ENCODE measurements at regions not wholly inside any gene's neighbourhood (a gene's known extent, or its start where the extent isn't known, plus 50 kb on each side); places are given as distances from the start of the nearest gene placed in this dataset.

DNA sequence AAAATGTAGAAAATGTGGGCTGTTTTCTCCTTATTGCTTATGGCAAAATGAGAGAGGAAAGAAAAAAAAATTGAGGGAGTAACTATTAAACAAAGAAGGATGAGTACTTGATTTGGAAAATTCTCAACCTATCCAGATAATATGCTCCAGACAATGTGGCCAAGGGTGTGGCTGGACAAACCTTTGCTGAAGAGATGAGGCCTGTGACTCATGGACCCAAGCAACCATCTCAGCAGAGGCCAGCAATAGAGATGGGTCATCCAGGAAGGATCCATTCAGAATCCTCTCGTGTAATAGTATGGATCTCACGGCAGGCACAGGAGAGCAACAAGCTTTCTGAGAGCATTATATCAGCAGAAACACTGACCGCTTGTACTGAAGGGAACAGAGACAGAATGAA, 120.3 kb upstream of the CELF2 start:
- no peaks in the 10 kb centered on the region for H3K9me3 ChIP-seq (replicated peaks; ENCODE audit: control insufficient read depth, insufficient read depth, low read length)
- intact Hi-C loops (cut with micrococcal nuclease): no loop called here
- ChIA-PET CTCF (no interaction called here), POLR2A (no interaction called here)
- DNase-seq (ENCODE audit: low read depth, low spot score) (no peak), FAIRE-seq (no peak)
- H3K9ac ChIP-seq (replicated peaks; ENCODE audit: extremely low read depth, insufficient read depth, low read length): no peak overlapping the region
- H3K4me1 ChIP-seq (ENCODE audit: control insufficient read depth, extremely low read depth, insufficient read depth, low read length): no peaks in the 10 kb centered on the region
- H3K4me3 ChIP-seq (replicated peaks in 1 of 3; ENCODE audit: insufficient read depth in 1 of 3, low read depth in 1 of 3, low read length in 3 of 3): no peak overlapping the region
- no TSS peak for BruUV-seq (replicated peaks)
- H3K27me3 ChIP-seq (ENCODE audit: control insufficient read depth in 2 of 2, insufficient read depth in 2 of 2, low read length in 2 of 2): no peaks in the 10 kb centered on the region
- H3K4me2 ChIP-seq (ENCODE audit: insufficient read depth, low read length): no peak overlapping the region
- H3K9me1 ChIP-seq (replicated peaks; ENCODE audit: control insufficient read depth, extremely low read depth, insufficient read depth, low read length): no peaks in the 10 kb centered on the region
- no peaks in the 10 kb centered on the region for H3K79me2 ChIP-seq (ENCODE audit: control insufficient read depth, insufficient read depth, low read length)
- H3K27ac ChIP-seq (ENCODE audit: insufficient read depth, low read depth, low read length): no peak overlapping the region
- no peak for TF ChIP-seq POLR2AphosphoS5 (IDR thresholded peaks at IDR 0.05; ENCODE audit: insufficient read depth, low read depth, low read length)
- no peak for TF ChIP-seq MYC (IDR thresholded peaks at IDR 0.05; ENCODE audit: low read depth, low read length)
- no peak for TF ChIP-seq JUN (IDR thresholded peaks at IDR 0.05; ENCODE audit: borderline replicate concordance, insufficient read depth, insufficient read length, low read depth)
- TF ChIP-seq, protein P1, sequence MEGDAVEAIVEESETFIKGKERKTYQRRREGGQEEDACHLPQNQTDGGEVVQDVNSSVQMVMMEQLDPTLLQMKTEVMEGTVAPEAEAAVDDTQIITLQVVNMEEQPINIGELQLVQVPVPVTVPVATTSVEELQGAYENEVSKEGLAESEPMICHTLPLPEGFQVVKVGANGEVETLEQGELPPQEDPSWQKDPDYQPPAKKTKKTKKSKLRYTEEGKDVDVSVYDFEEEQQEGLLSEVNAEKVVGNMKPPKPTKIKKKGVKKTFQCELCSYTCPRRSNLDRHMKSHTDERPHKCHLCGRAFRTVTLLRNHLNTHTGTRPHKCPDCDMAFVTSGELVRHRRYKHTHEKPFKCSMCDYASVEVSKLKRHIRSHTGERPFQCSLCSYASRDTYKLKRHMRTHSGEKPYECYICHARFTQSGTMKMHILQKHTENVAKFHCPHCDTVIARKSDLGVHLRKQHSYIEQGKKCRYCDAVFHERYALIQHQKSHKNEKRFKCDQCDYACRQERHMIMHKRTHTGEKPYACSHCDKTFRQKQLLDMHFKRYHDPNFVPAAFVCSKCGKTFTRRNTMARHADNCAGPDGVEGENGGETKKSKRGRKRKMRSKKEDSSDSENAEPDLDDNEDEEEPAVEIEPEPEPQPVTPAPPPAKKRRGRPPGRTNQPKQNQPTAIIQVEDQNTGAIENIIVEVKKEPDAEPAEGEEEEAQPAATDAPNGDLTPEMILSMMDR (IDR thresholded peaks at IDR 0.05; ENCODE audit: extremely low read depth in 1 of 2, insufficient read depth in 1 of 2, low read depth in 1 of 2, low read length in 2 of 2): no peak
- no peak for TF ChIP-seq FOS (IDR thresholded peaks at IDR 0.05; ENCODE audit: borderline replicate concordance, insufficient read depth, low read length)
- no peak for TF ChIP-seq EZH2 (IDR thresholded peaks at IDR 0.05; ENCODE audit: borderline replicate concordance, low read depth, low read length, severe bottlenecking)
- no peak for TF ChIP-seq POLR2A (IDR thresholded peaks at IDR 0.05; ENCODE audit: low read depth, low read length)
- TF ChIP-seq GATA2 (IDR thresholded peaks at IDR 0.05; ENCODE audit: insufficient read depth, insufficient read length, low read depth, low read length): no peak
- TF ChIP-seq, protein P2, sequence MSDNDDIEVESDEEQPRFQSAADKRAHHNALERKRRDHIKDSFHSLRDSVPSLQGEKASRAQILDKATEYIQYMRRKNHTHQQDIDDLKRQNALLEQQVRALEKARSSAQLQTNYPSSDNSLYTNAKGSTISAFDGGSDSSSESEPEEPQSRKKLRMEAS (IDR thresholded peaks at IDR 0.05; ENCODE audit: insufficient read depth, insufficient read length): no peak
- H4K20me1 ChIP-seq (replicated peaks; ENCODE audit: control insufficient read depth, extremely low read depth, insufficient read depth, low read length): no peaks in the 10 kb centered on the region
- dilution Hi-C loops (cut with MboI; ENCODE audit: extremely low pct_ligation_motif_present, low sequenced_read_pairs): no loop called here
- H2AFZ ChIP-seq (ENCODE audit: low read depth, low read length): no peak overlapping the region
- no peaks in the 10 kb centered on the region for H3K36me3 ChIP-seq (ENCODE audit: control insufficient read depth in 2 of 2, extremely low read depth in 1 of 2, insufficient read depth in 2 of 2, low read length in 2 of 2)

Data from endothelial cell of umbilical vein (primary cell).